Prostate gland (tissue), 2 donors: ENCODE measurements at regions not wholly inside any gene's neighbourhood (a gene's known extent, or its start where the extent isn't known, plus 50 kb on each side); places are given as distances from the start of the nearest gene placed in this dataset.
"Not testable (repeated sequence)": the region's sequence is repeated elsewhere in the genome, so short reads cannot be mapped to it uniquely, and the experiment has no call there.

Experiments used
- DNase-seq: peaks from one replicate; pipeline ENCODE4 v3.0.0-alpha.2; 2019; ENCODE audit warnings: low spot score
- H3K27ac ChIP-seq, 2 donors: fragments of 200-600 bp; sonication (generic); 2 replicates each; pipeline ENCODE4 v1.5.1; 2017 to 2019
- H3K27me3 ChIP-seq: fragments of 200-600 bp; sonication (generic); replicated peaks from 2 replicates; pipeline ENCODE4 v1.5.1; 2019; ENCODE audit not compliant: insufficient read depth
- H3K36me3 ChIP-seq, 2 donors: fragments of 200-600 bp; sonication (generic); 1 replicate in 1 of 2; 2 replicates in 1 of 2; pipeline versions ENCODE4 v1.5.1 to v1.8.1; 2017 to 2019
- H3K4me1 ChIP-seq: fragments of 200-600 bp; sonication (generic); replicated peaks from 2 replicates; pipeline ENCODE4 v1.5.1; 2019
- H3K4me3 ChIP-seq, 2 donors: fragments of 200-600 bp; sonication (generic); 2 replicates each; pipeline ENCODE4 v1.5.1; 2017 to 2019
- H3K9me3 ChIP-seq: fragments of 200-600 bp; sonication (generic); 2 replicates; pipeline ENCODE4 v1.5.1; 2017
- CTCF ChIP-seq, 4 experiments: fragments of 200-600 bp in 2 of 4; fragments of 450-650 bp in 2 of 4; sonication (generic) in 2 of 4; IDR thresholded peaks; 1 replicate in 3 of 4; 2 replicates in 1 of 4; pipeline ENCODE4 v1.5.1; 2016 to 2019; ENCODE audit warnings: antibody characterized with exemption in 4 of 4, mild to moderate bottlenecking in 2 of 4, moderate library complexity in 2 of 4
- POLR2A ChIP-seq: fragments of 450-650 bp; IDR thresholded peaks from one replicate; pipeline ENCODE4 v1.6.1; 2016; ENCODE audit warnings: antibody characterized with exemption, mild to moderate bottlenecking
- POLR2AphosphoS5 ChIP-seq: sonication (generic); formaldehyde crosslinking; IDR thresholded peaks from one replicate; pipeline ENCODE4 v1.6.1; 2017; ENCODE audit warnings: antibody characterized with exemption
- WGBS: methylation state at CpG from one replicate; pipeline ENCODE4 v1.1.5; 2018; 5-methylcytosine and 5-hydroxymethylcytosine counted together
- intact Hi-C: fragments of 100-400 bp; cut with DNase I; formaldehyde crosslinking; loops from one replicate; pipeline ENCODE4 v1.14.2; 2022

DNA sequence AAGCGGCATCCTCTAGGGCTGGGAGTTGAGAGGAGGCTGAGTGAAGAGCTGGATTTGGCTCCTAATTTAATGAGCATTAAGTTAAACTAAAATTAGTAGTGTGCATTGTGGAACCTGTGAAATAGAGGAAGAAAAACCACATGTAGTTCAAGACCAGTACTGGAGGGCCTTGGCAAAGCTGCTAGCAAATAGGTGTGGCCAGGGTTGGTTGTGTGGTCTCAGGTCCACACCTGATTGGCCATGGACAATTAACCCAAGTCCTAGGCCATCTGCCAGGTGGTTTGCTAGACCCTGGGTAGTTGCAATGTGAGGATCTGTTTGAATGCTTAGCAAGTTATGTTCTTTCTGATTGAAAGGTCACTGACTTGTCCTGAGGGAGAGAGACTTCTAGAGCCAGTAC is 275.5 kb downstream of the PDCD6IP start:
- H3K4me3 ChIP-seq = no peak overlapping the region
- no peaks in the 10 kb centered on the region for H3K9me3 ChIP-seq
- DNase-seq = no peak
- no peaks in the 10 kb centered on the region for H3K27me3 ChIP-seq
- H3K27ac ChIP-seq = no peak overlapping the region
- TF ChIP-seq POLR2AphosphoS5 (no peak), POLR2A (no peak), CTCF (IDR thresholded peaks at IDR 0.05) (no peak)
- intact Hi-C loops = no loop called here
- H3K36me3 ChIP-seq = no peaks in the 10 kb centered on the region
- WGBS = 96% methylated on average over 1 of the region's 1 CpG
- H3K4me1 ChIP-seq = no peaks in the 10 kb centered on the region

DNA sequence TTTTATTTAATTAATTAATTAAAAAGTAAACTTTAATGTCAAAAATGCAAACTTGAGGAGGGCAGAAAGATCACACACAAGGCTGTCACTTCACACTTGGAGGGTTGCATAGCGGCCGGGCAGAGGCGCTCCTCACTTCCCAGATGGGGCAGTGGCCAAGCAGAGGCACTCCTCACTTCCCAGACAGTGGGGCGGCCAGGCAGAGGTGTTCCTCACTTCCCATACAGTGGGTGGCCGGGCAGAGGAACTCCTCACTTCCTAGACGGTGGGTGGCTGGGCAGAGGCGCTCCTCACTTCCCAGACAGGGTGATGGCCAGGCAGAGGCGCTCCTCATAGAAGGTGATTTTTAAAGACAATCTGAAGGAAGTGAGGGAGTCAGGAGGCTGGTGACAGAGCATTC is 277.5 kb downstream of the PDCD6IP start:
- no peak overlapping the region for H3K4me3 ChIP-seq
- H3K27ac ChIP-seq = no peak overlapping the region
- no peaks in the 10 kb centered on the region for H3K36me3 ChIP-seq
- no peaks in the 10 kb centered on the region for H3K27me3 ChIP-seq
- intact Hi-C loops = no loop called here
- 97% methylated on average over 8 of the region's 8 CpGs for WGBS
- H3K4me1 ChIP-seq = no peaks in the 10 kb centered on the region
- no peak for TF ChIP-seq POLR2A
- TF ChIP-seq POLR2AphosphoS5 = no peak
- TF ChIP-seq CTCF (IDR thresholded peaks at IDR 0.05) = no peak
- DNase-seq = no peak
- H3K9me3 ChIP-seq = no peaks in the 10 kb centered on the region

DNA sequence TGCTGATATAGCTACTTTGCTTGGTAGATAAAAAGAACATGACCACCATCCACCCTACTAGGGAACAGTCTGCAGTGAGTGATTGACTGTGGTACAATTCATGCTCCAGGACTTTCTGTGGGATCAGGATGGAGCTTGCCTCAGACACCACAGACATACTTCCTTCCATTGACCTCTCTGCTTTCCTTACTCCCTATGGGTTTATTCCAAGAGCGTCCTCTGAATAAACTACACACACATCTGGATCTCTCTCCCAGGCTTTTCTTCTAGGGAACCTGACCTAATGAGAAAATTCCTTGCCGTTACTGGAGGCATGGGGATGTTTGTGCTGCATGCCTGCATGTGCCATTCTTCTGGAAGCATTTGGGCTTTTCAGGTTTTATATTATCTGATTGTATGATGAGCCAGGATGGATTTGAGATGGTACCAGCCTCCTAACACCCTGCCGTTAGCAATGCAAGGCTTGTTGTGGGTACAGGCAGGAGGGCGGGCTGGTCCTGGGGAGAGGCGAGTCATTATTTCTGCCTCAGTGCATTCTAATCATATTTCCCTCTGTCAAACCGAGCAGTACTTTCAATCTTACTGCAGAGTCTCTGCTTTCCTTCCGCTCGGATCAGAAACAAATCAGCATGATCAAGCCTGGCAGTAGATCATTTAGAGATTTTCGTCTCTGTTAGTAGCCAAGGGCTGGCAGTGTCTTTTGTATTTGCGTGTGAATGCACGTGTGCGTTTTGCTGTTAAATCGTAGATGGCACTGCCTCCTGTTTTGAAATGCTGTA is 279.2 kb downstream of the PDCD6IP start:
- Histone ChIP-seq H3K36me3 (no peaks in the 10 kb centered on the region), H3K27ac (no peak overlapping the region), H3K27me3 (no peaks in the 10 kb centered on the region), H3K4me3 (no peak overlapping the region), H3K4me1 (no peaks in the 10 kb centered on the region), H3K9me3 (no peaks in the 10 kb centered on the region)
- TF ChIP-seq CTCF (IDR thresholded peaks at IDR 0.05) (no peak), POLR2A (no peak), POLR2AphosphoS5 (no peak)
- intact Hi-C loops = no loop called here
- WGBS = 56% methylated on average over 13 of the region's 13 CpGs
- DNase-seq = no peak

DNA sequence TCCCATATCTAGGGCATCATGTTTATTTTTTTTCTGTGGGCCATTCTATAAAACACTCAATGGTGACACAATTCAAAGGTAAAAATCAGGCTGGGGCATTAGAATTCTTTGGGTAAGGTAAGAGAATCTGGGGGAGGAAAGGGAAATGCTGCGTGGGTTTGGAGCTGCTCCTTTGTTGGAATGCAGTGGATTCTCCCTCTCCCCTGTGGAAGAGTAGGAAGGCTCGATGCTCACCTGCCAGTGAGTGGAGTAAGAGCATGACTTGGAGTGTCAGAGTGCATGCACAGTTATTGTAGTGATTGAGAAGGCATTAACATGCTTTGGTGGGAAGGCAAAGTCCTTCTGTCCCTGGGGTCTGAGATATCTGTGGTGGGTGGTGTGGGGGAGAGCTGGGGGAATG is 280.0 kb downstream of the PDCD6IP start:
- H3K27ac ChIP-seq = no peak overlapping the region
- WGBS = 71% methylated on average over 2 of the region's 2 CpGs
- no peaks in the 10 kb centered on the region for H3K36me3 ChIP-seq
- TF ChIP-seq CTCF (IDR thresholded peaks at IDR 0.05) = no peak
- DNase-seq = no peak
- intact Hi-C loops = no loop called here
- H3K4me1 ChIP-seq = no peaks in the 10 kb centered on the region
- H3K4me3 ChIP-seq = no peak overlapping the region
- no peaks in the 10 kb centered on the region for H3K27me3 ChIP-seq
- H3K9me3 ChIP-seq = no peaks in the 10 kb centered on the region

GRCh38 chr3:34079849-34080248 is 281.4 kb downstream of the PDCD6IP start:
- intact Hi-C loops, H3K9me3 ChIP-seq, H3K27ac ChIP-seq, H3K27me3 ChIP-seq, DNase-seq, H3K4me3 ChIP-seq, H3K4me1 ChIP-seq, H3K36me3 ChIP-seq: not testable (repeated sequence)
- 95% methylated on average over 3 of the region's 3 CpGs for WGBS

DNA sequence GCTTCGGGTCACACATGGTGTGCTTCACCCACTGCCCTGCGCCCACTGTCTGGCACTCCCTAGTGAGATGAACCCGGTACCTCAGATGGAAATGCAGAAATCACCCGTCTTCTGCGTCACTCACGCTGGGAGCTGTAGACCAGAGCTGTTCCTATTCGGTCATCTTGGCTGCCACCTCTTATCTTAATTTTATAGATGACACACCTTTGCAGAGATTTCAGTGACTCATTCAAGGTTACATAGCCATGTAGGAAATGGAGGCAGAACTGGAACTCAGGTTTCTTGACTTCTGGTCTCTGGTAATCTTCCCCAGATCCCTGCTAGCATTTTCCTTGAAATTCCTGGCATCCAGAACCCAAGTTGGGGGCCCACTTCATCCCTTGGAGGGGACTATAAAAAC is 291.9 kb downstream of the PDCD6IP start:
- intact Hi-C loops, H3K27ac ChIP-seq, H3K4me1 ChIP-seq, H3K27me3 ChIP-seq, H3K36me3 ChIP-seq, H3K9me3 ChIP-seq, H3K4me3 ChIP-seq, DNase-seq: not testable (repeated sequence)
- WGBS = 96% methylated on average over 7 of the region's 7 CpGs
